Embryonic facial prominence (tissue), 1 donor: ENCODE measurements at regions not wholly inside any gene's neighbourhood (a gene's known extent, or its start where the extent isn't known, plus 50 kb on each side); places are given as distances from the start of the nearest gene placed in this dataset.

Experiments
- DNase-seq: peaks from one replicate; pipeline ENCODE4 v3.0.0-alpha.2; 2016; ENCODE audit errors: extremely low spot score

DNA sequence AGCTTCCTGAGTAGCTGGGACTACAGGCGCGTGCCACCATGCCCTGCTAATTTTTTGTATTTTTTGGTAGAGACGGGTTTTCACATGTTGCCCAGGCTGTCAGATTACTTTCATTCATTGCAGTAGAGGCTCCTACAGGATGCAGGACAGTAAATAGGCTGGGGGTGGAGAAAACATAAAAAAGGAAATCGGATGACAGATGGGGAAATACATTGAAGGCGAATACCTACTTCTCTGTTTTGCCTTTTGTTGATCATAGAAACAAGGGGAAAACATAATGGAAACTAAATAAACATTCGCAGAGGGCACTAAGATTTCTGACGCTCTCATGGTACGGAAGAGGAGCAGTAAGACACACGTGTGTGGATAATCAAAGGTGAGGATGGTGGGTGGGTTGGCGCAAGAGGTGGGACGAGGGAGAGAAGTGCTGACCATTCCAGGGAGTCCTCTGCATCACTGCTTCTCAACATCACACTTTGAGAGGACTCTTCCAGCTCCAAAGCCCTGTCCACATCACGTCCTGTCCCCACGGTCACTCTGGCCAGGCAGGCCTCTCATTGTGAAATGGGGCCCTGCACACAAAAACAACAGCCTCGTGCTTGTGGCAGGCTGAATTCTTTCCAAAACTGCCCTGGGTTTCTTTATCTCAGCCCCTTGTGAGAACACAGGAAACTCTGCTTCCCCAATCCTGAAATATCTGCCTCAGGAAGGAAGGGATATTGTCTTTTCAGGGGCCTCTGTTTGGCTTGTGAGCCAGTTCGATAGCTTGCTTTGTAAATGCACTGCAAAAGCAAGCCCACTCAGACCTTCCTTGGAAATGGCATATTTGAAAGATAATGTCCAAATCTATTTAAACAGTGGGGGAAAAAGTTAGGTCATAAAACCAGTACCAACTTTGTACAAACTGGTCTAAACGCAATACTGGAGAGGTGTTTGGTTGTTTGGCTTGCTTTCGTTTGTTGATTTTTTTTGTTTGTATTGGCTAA is 188.5 kb downstream of the FOXO1 start:
- DNase-seq = no peak

DNA sequence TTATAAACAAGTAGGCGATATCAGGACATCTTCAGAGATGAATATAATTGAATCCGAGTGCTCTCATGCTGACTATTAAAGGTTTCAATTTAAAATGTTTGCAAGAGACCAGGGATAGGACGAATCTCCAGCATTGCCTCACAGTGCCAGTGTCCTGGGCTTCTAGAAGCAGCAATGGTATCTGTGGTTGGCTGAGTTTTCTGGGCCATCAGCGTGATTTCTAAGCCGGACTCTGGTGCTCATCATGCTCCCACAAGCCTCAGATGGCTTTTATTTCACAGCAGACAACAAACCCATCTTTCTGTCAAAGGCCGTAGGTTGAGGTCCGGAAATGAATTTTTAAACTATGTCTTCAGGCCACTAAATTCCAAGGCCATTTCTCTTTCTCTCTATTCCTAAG is 187.7 kb downstream of the FOXO1 start:
- DNase-seq = no peak

DNA sequence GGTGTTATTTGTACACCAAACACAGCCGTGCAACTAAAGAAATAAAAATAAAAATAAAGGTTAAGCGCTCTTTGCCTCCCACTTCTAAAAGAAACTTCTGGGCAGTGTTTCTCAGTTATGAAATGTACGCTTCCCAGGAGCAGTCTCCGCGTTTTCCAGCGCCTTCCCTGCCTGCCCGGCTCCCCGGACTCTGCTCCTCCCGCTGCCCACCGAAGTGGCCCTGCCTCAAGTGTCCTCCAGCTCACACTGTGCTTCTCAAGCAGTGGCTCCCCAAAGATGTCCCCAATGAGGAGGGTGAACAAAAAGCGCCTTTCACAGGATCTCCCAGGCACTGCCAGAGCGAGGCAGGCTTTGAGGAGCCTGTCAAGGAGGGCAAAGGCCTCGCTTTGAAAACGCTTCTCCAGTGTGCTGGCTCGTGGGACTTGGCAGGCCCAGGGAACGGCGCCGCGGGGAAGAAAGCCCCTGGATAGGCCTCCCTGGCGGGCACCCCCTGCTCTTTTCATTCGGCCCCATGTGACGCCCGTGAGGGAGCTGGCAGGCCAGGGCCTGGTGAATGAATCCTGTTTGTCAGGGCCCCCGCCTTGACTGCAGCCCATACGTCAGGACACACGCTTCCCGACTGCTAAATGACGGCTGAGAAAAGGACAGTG is 187.1 kb downstream of the FOXO1 start:
- DNase-seq = no peak

DNA sequence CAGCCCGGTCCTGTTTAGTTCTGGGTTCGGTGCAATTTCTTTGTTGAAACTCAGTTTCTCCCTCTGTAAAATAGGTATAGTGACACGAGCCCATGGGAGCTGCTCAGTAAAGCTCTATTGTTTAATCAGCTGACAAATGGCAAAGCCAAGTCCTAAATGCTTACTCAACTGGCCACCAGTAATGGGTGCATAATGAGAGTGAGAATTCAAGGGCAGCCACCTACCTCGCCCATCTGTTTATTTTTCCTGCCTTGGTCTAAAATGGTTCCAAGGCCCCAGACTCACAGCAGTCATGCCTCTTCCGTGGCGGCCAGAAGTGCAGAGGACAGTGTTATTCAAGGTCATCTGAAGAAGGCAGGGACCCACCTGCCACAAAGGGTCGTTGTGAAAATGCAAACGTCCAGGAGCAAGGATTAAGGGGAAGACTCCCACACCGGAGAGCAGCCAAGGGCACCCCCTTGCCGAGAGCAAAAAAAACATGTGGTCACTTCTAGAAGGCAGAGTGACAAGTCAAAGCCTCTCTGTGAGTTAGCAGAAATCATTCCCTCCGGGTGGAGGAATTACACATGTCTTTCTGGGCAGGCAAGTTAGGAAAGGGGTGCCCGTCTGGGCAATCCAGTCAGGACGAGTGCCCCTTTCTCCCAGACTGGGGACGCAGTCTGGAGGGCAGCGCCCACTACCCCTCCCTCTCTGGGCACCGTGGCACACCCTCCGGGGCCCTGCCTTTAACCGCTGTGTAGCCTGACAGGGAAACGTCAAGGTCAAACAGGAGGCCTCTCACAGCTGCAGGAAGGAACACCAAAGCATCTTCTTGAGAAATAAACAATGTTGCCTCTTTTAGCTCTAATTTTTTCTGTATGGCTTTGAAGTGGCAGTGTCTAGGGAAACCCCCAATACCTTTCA is 186.2 kb downstream of the FOXO1 start:
- no peak for DNase-seq

DNA sequence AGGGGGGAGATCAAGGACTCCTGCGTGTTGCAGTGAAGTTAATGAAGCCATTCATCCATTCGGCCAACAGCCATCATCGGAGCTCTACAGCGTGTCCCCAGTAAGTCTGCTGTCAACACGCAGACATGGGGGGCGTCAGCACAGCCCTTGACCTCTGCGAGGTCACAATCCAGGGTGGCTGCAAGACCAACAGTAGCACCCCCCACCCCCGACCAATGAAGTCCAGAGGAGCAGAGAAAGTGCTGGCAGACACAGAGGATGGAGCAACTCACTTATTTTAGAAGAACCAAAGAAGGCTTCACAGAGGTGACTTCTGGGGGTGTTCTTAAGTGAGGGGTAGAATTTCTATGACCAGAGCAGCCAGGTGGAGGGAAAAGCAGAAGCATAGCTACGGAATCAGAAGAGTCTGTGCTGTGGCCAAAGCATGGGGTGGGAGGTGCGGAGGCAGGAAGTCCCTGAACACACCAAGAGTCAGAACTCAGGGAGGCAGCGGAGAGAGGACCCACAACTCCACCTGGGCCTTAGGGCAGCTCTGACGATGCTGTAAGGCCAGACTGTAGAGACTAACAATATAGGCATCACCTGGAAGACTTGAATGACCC is 185.4 kb downstream of the FOXO1 start:
- DNase-seq = no peak

DNA sequence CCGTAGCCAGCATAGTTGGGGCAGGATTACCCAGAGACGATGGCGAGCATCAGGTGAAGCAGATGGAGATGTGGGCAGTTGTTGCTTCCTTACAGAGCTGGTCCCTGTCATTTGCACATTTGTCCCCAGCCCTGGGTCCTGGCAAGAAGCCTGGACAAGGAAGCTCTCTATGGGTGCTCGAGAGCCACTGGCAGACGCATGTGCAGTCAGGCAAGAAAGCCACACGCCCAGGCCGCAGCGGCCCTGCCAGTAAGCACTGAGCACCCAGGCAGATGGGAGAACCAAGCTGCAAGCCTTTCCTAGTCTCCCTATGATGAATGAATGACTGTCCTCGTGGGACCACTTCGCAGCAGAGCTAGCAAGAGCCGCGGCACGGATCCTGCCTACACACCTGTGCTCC is 182.8 kb downstream of the FOXO1 start:
- no peak for DNase-seq

DNA sequence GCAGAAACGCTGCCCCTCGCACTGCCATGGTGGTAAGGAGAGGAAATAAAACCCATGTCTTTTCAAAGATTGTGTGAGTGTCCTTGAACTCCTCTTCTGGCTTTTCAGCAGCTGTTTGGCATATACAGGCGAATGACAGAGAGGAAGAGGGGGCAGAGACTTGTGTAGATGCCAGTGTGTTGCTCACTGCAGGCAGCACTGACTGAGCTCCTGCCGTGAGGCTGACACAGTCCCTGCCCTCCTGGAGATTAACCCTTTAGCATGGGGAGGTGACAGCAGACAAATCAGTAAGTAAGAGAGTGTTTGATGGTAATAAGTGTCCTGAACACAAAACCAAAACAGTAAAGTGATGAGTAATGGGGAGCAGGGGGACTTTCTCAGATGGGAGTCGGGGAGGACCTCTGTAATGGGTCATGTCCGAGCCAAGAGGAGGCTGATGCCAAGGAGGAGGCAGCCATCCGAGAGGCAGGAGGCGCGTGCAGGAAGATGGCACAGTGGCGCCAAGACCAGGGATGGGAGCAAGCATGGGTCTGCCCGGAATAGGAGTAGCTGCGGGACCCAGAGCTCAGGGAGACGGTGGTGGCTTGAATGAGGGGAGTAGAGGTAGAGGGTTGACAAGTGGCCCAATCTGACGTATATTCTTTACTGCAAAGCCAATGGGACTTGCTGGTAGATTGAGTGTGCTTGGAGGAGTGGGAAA is 182.2 kb downstream of the FOXO1 start:
- DNase-seq = no peak

DNA sequence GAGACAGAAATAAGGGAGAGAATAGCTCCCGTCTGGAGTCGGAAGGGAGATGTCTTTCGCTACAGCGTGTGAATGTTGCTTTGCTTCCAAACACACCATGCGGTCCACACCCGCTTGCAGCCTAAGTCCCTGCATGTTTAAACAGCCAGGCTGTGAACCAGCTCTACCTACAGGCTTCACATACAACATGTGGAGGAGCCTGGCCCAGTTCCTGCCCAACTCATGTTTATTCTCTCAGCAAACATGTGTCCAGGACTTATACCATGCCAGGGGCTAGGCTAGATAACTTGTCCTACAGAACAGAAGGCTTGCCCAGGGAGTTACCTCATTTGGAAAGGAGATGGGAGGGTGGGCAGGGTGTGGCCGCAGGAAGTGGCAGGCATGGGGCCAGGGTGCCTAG is 181.5 kb downstream of the FOXO1 start:
- DNase-seq = no peak

DNA sequence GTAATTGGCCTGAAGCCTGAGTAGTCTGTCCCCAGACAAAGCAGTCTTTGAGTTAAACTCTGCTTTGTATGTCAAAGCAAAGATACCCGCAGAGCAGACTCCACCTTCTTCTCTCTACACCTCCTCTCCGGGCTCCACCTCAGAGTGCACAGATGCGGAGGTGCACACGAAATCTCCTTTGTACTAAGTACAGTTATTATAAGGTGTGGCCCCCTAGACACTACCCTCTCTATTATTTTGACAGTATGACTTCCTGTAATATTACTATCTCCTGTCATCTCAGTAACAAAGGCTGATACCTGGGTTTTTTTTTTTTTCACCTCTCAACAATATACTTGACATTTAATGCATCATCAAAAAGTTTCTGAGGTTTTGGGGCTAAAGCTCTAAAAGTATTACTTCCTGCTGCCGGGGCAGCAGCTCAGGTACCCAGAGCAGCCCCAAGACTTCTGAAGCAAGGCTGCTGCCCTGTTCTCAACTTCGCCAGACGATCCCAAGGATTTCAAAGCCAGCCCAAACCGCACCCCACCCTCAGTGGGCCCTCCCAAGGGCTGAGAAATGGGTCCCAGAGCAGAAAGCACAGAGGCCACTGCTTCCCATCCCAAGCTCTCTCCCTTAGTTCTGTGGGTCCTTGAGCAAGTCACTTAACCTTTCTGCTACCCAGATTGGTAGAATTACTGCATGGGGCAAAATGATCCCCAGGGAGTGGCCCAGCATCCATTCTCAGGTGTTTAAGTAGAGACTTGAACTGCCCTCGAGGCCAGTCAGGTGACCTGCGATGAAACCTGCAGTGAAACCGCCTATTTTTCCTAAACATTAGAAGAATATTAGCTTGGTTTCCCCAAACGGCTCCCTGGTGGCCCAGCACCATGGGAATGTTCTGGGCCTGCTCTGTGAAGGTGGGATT is 180.6 kb downstream of the FOXO1 start:
- no peak for DNase-seq

DNA sequence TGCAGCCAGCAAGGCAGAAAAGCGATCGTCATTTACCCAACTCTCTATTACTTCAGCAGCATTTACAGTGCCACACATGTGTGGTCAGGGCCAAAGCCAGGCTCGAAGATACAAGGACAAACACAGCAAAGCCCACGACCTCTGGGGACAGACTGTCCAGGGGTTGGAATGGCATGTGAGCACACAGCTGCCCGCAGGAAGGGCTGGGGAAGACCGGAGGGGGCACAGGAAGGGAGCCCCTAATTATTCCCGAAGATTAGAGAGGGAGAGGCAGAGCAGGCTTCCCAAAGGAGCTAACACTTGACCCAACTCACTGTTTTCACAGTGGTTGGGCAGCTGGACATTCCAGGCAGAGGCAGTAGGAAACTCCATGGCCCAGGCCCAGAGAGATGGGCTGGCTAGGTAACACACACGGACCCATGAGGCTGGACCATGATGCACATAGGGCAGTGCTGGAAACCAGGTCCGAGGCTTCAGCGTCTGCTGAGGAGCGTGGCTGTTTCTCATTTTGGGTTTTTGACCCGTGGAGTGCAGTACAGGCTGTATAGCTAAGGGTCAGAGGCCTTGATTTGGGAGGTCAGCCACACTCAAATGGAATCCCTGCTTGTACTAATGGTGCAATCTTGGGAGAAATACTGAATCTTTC is 179.8 kb downstream of the FOXO1 start:
- DNase-seq = no peak

DNA sequence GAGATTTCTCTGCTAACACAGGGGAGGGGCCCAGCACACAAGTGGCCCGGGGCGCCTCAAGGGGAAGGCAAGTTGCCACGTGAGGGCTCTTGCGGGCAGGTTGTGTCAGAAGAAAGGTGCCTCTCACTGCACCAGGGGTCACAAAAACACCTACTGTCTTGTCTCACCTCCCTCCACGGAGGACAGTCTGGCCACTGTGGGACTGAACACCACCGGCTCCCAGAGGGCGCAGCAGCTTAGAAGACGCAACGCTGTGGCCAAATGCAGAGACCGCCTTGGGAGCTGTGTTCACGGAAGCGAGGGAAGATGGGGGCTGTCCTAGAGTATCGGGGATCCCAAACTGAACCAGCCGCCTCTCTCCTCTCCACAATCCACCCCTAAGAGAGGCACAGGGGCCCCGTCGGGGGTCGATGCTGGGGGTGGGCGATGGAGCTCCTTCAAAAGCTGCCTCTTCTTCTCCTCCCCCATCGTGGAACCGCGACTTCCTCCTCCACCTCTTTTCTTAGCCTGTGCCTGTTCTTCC is 177.5 kb downstream of the FOXO1 start:
- no peak for DNase-seq

DNA sequence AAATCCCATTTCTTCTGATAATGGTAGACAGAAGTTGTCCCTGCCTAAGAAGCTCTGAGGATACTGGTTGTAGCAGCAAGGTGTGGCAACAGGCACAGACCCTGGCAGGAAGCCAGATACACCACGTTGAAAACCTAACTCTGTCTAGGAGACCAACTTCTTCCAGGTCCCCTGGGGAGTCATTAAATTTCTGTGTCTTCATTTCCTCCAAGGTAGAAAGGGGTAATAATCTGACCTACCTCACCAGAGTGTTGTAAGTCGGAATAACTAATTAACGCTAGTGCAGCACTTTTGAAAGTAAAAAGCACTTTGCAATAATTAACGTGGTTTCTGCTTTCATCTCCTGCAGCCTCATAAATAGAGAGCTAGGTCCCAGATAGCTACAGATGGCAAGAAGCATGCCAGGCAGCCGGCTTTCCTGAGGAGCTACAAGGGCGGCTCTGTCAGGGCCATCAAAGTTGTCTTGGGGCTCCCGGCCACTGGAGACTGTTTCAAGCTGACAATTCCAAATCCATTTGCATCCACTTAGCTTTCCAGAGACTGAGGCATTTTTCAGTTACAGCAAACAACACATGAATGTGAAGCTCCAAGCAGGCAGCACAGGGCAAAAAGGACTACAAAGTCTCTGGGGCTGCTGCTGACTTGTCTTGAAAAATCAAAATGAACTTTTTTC is 176.2 kb downstream of the FOXO1 start:
- no peak for DNase-seq

DNA sequence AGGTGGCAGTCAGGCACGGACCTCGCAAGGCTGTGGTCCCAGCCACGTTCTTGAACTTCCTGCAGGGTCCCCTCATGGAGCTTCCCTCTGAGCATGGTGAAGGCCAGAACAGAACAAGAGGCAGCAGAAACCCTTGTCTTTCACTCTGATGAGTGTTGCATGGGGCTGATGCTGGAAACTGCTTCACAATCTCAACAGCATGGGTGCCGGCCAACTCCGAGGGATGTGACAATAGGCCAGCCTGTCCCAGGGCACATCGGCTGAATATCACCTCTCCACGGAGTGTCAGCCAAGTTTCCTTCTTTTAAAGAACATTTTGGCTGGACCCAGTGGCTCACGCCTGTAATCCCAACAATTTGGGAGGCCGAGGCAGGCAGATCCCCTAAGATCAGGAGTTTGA is 173.9 kb downstream of the FOXO1 start:
- no peak for DNase-seq

DNA sequence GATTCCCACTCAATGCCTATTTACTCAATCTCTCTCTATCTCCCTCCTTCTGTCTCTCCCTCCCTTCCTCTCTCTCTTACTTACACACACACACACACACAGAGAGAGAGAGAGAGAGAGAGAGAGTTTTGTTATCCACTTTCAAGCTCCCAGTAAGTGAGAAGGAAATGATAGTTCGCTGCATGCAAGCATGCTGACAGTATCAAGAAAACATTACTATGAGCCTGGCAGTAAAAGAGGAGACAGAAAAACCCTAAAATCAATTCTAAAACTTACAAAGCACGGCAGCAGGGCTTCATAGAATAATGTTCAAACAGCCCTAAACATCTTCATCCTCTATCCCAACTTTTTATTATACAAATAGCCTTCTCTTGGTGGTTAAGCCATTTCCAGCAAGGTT is 171.9 kb downstream of the FOXO1 start:
- no peak for DNase-seq

DNA sequence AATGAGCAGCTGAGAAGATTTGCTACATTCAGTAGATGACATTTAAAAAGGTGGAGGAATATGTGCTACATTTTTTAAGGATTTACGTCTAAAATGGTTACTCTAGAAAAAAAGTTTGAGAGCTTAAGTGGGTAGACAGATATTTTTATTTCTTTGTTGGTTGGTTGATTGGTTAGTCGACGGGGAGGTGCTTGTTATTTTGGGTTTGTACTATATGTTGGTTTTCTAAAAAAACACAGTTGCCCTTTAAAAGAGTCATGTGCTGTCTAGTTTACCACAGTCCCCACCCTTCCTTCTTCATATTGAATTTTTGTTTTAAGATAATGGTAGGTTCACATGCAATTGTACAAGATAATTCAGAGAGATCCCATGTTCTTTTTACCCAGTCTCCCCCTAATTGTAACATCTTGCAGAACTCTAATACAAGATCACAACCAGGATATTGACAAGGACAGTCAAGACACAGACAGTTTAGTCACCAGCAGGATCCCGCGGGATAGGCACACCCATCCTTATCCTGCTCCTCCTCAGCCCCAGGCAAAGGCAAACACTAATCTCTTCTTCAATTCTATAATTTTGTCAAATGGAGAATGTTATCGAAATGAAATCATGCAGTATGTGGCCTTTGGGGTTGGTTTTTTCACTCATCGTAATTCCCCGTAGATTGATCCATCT is 171.4 kb downstream of the FOXO1 start:
- DNase-seq = no peak

DNA sequence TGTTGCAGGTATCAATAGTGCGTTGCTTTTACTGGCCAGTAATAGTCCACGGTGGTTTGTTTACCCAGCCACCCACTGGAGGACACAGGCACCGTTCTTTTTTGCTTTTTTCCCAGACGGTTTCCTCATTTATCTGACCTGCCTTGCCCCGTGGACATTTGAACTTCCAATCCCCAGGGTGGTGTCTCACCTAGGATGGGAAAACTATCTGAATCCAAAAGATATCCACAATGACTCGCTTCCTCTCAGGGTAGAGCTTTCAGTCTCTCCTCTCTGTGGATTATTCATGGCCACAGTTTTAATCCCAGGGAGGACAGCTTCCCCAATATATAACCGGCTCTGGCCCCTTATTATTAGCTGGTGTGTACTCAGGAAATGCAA is 170.8 kb downstream of the FOXO1 start:
- no peak for DNase-seq

DNA sequence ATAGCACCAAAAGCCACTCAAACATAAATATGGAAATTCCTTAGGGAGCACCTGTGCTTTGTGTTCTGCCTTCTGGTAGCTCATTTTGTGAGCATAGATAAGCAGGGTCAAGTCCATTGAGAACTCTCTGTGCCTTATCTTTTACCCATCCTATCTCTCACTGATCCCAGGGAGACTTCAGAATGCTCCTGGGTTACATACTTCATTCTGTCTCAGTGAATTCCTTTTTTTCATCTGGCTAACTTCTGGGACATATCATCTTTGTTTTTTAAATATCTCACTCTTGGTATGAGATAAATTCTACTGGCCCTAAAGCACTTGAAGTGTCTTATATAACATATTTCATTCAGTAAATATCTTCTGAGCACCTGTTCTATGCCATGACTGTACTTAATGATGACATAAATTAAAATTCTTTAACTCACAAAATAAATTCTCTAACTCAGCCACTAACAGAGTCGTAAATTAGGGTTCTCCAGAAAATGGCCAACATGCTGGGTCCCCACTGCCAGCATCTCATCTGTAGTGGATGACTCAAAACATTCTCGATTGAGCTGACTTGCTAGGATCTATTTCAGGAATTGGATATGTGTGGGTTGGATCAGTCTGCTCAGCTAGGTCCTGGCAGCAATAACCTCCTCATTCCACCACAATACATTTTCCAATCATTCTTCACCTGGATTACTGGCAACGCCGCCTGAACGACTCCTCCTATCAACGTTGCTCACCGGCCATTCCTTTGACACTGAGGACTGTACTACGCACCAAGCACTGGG is 170.2 kb downstream of the FOXO1 start:
- no peak for DNase-seq
